ENCODE measurements at regions not wholly inside any gene's neighbourhood (a gene's known extent, or its start where the extent isn't known, plus 50 kb on each side); places are given as distances from the start of the nearest gene placed in this dataset.

GRCh38 chr9:108012886-108013665, 523.5 kb upstream of the KLF4 start:
- TF ChIP-seq CTCF (IDR thresholded peaks at IDR 0.05; ENCODE audit: low read length) (no peak), EZH2 (IDR thresholded peaks at IDR 0.05; ENCODE audit: borderline replicate concordance, low read length) (no peak)

Measured in OCI-LY1 (cell line).